Caco-2 (cell line): ENCODE measurements at regions not wholly inside any gene's neighbourhood (a gene's known extent, or its start where the extent isn't known, plus 50 kb on each side); places are given as distances from the start of the nearest gene placed in this dataset.

Source experiments
- BruUV-seq: library from RNA; stranded (reverse); fragments of 400-500 nt; replicated peaks from 2 replicates; lab custom pipeline; 2021; lab: Mats Ljungman, UMichigan
- CTCF ChIA-PET: fragments of 300-600 bp; sonication (Branson Sonifier 250); formaldehyde crosslinking; loops from one replicate; lab custom pipeline; 2022; ENCODE audit warnings: antibody characterized with exemption; lab: Charles Lee
- POLR2A ChIA-PET: fragments of 300-600 bp; sonication (Branson Sonifier 250); formaldehyde crosslinking; loops from one replicate; lab custom pipeline; 2022; ENCODE audit warnings: antibody characterized with exemption; lab: Charles Lee
- DNase-seq, 2 experiments: peaks; one replicate each; pipeline versions ENCODE4 v3.0.0 to v3.0.0-alpha.2; 2020 to 2022
- H3K27me3 ChIP-seq: replicated peaks from 2 replicates; pipeline ENCODE4 v1.6.0; 2011; ENCODE audit warnings: low read length; ENCODE audit not compliant: control insufficient read depth, insufficient read depth
- H3K36me3 ChIP-seq: 2 replicates; pipeline ENCODE4 v1.5.1; 2011; ENCODE audit warnings: low read length; ENCODE audit not compliant: control insufficient read depth, insufficient read depth
- H3K4me1 ChIP-seq: fragments of 250-450 bp; sonication (Bioruptor Pico); 2 replicates; pipeline ENCODE4 v1.5.1; 2020; ENCODE audit warnings: mild to moderate bottlenecking
- H3K4me3 ChIP-seq: 2 replicates; pipeline ENCODE4 v1.5.1; 2011; ENCODE audit warnings: low read depth, mild to moderate bottlenecking, control low read depth, low read length
- H3K9me3 ChIP-seq: fragments of 250-450 bp; sonication (Bioruptor Pico); 2 replicates; pipeline ENCODE4 v1.5.1; 2020; ENCODE audit warnings: mild to moderate bottlenecking, moderate library complexity
- H3K27ac Mint-ChIP-seq: one replicate; pipeline ENCODE4 v1.8.0; 2022; ENCODE audit warnings: mixed read lengths; ENCODE audit not compliant: unreplicated experiment
- H3K27me3 Mint-ChIP-seq: one replicate; pipeline ENCODE4 v1.8.0; 2022; ENCODE audit warnings: mixed read lengths; ENCODE audit not compliant: insufficient read depth, unreplicated experiment
- H3K36me3 Mint-ChIP-seq: one replicate; pipeline ENCODE4 v1.8.0; 2022; ENCODE audit warnings: mild to moderate bottlenecking, mixed read lengths; ENCODE audit not compliant: insufficient read depth, unreplicated experiment
- H3K4me1 Mint-ChIP-seq: one replicate; pipeline ENCODE4 v1.8.0; 2022; ENCODE audit warnings: low read depth, mixed read lengths; ENCODE audit not compliant: unreplicated experiment
- H3K4me3 Mint-ChIP-seq: one replicate; pipeline ENCODE4 v1.8.0; 2022; ENCODE audit warnings: mild to moderate bottlenecking, moderate library complexity, mixed read lengths; ENCODE audit not compliant: unreplicated experiment
- H3K9me3 Mint-ChIP-seq: one replicate; pipeline ENCODE4 v1.8.0; 2022; ENCODE audit warnings: mixed read lengths; ENCODE audit not compliant: unreplicated experiment
- CTCF ChIP-seq, 2 experiments: fragments of 200-600 bp in 1 of 2; IDR thresholded peaks; 1 replicate in 1 of 2; 2 replicates in 1 of 2; pipeline versions ENCODE4 v1.5.1 to v1.8.0; 2011 to 2022; ENCODE audit warnings: antibody characterized with exemption in 1 of 2, control low read depth in 1 of 2, inconsistent platforms in 1 of 2, low read depth in 1 of 2, low read length in 1 of 2, mild to moderate bottlenecking in 1 of 2, moderate library complexity in 1 of 2; ENCODE audit not compliant: insufficient read depth in 1 of 2, severe bottlenecking in 1 of 2, unreplicated experiment in 1 of 2
- intact Hi-C: fragments of 100-400 bp; cut with micrococcal nuclease; formaldehyde crosslinking; loops from one replicate; pipeline ENCODE4 v1.10.0; 2022; ENCODE audit not compliant: unreplicated experiment

DNA sequence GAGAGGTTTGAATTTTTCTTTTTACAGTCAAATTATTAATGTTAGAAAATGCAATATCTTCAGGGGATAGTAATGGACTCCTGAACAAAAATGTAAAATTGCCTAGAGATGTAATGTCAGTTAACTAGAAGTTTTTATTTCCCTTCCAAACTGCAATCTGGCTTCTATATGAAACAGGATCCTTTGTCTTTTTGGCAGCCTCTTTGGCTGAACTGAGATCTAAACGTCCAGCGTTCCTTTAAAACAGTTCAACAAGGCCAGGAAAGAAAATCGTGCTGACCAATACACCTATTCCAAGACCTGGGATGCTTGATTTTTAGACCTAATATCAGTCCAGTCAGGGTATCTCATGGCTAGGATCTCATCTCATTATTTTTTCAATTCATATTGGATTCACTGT, 245.5 kb downstream of the FIGN start:
- H3K27me3 Mint-ChIP-seq, result peaks cover 3% of the 10 kb centered on the region
- Histone ChIP-seq H3K4me1 (no peaks in the 10 kb centered on the region), H3K36me3 (no peaks in the 10 kb centered on the region), H3K4me3 (no peak overlapping the region), H3K9me3 (no peaks in the 10 kb centered on the region), H3K27me3 (no peaks in the 10 kb centered on the region)
- TF ChIP-seq CTCF (IDR thresholded peaks at IDR 0.05; ENCODE audit: insufficient read depth in 1 of 2, low read depth in 1 of 2, low read length in 1 of 2, severe bottlenecking in 1 of 2, unreplicated experiment in 1 of 2), result no peak
- DNase-seq, result no peak
- H3K9me3 Mint-ChIP-seq, result no peaks in the 10 kb centered on the region
- no peaks in the 10 kb centered on the region for H3K36me3 Mint-ChIP-seq
- H3K27ac Mint-ChIP-seq, result no peak overlapping the region
- no peak overlapping the region for H3K4me3 Mint-ChIP-seq
- no TSS peak for BruUV-seq
- intact Hi-C loops, result no loop called here
- POLR2A ChIA-PET, result no interaction called here
- CTCF ChIA-PET, result no interaction called here
- no peaks in the 10 kb centered on the region for H3K4me1 Mint-ChIP-seq

DNA sequence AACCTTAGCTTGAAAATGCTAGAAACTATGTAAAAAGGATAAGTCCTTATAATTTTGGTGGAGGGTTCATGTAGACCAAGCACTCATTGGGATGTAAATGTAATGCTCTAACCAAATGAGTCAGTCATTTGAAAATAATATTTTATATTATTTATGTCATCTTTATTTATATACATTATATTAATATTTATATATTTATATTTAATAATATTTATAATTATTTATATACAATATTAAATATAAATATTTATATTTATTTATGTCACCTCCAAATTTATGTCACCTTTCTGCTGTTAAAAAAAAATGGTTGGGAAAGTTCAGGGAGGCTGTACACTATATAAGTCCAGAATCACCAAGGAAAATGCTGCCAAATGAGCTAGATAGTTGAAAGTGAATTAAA, 254.3 kb downstream of the FIGN start:
- H3K27ac Mint-ChIP-seq, result no peak overlapping the region
- intact Hi-C loops, result no loop called here
- DNase-seq, result no peak

DNA sequence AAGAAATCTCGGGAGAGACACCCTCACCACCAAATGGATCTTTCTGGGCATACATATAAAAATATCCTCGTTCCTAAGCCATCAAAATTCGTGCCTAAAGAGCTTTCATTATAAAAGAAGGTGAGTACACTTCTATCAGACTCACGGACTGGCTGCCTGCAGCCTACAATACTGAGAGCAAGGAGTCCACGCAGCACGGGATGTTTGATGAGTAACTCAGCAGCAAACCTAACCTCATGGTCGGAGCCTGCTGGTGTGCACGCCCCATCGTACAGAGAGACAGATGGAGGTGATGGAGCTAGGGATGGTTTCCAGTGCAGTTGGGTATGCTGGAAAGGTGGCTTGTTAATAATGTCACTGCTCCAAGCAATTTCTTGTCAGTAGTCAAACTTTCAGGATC, 256.2 kb downstream of the FIGN start:
- H3K4me3 Mint-ChIP-seq, result no peak overlapping the region
- H3K27ac Mint-ChIP-seq, result no peak overlapping the region
- Histone ChIP-seq H3K36me3 (no peaks in the 10 kb centered on the region), H3K4me1 (no peaks in the 10 kb centered on the region), H3K4me3 (no peak overlapping the region), H3K9me3 (0 out of 2 replicates have a peak, but pooled peaks cover 3% of the 10 kb centered on the region), H3K27me3 (no peaks in the 10 kb centered on the region)
- ChIA-PET CTCF (no interaction called here), POLR2A (no interaction called here)
- H3K9me3 Mint-ChIP-seq, result no peaks in the 10 kb centered on the region
- no peak for TF ChIP-seq CTCF (IDR thresholded peaks at IDR 0.05; ENCODE audit: insufficient read depth in 1 of 2, low read depth in 1 of 2, low read length in 1 of 2, severe bottlenecking in 1 of 2, unreplicated experiment in 1 of 2)
- intact Hi-C loops, result no loop called here
- no peaks in the 10 kb centered on the region for H3K27me3 Mint-ChIP-seq
- H3K4me1 Mint-ChIP-seq, result no peaks in the 10 kb centered on the region
- H3K36me3 Mint-ChIP-seq, result no peaks in the 10 kb centered on the region
- no peak for DNase-seq
- BruUV-seq, result no TSS peak

More for the DNA sequence above, 254.3 kb downstream of the FIGN start:
- CTCF ChIA-PET, result no interaction called here
- TF ChIP-seq CTCF (IDR thresholded peaks at IDR 0.05; ENCODE audit: insufficient read depth in 1 of 2, low read depth in 1 of 2, low read length in 1 of 2, severe bottlenecking in 1 of 2, unreplicated experiment in 1 of 2), result no peak
- H3K9me3 Mint-ChIP-seq, result no peaks in the 10 kb centered on the region
- Histone ChIP-seq H3K27me3 (no peaks in the 10 kb centered on the region), H3K9me3 (0 out of 2 replicates have a peak, but pooled peaks cover 3% of the 10 kb centered on the region), H3K4me3 (no peak overlapping the region), H3K4me1 (no peaks in the 10 kb centered on the region), H3K36me3 (no peaks in the 10 kb centered on the region)
- POLR2A ChIA-PET, result no interaction called here
- no peaks in the 10 kb centered on the region for H3K27me3 Mint-ChIP-seq
- H3K4me3 Mint-ChIP-seq, result no peak overlapping the region
- no TSS peak for BruUV-seq
- H3K36me3 Mint-ChIP-seq, result no peaks in the 10 kb centered on the region
- no peaks in the 10 kb centered on the region for H3K4me1 Mint-ChIP-seq
